Type B pancreatic cell (in vitro differentiated cells): ENCODE measurements at regions not wholly inside any gene's neighbourhood (a gene's known extent, or its start where the extent isn't known, plus 50 kb on each side); places are given as distances from the start of the nearest gene placed in this dataset.

Source experiments
- DNase-seq: peaks from one replicate; pipeline ENCODE4 v3.0.0; 2021; ENCODE audit warnings: mixed read lengths; ENCODE audit not compliant: unreplicated experiment; ENCODE audit errors: extremely low spot score
- H3K27ac Mint-ChIP-seq: 2 replicates; pipeline ENCODE4 v1.8.0; 2021; ENCODE audit warnings: mild to moderate bottlenecking, mixed read lengths
- H3K27me3 Mint-ChIP-seq: 2 replicates; pipeline ENCODE4 v1.8.0; 2021; ENCODE audit warnings: mixed read lengths
- H3K36me3 Mint-ChIP-seq: 2 replicates; pipeline ENCODE4 v1.8.0; 2021; ENCODE audit warnings: mixed read lengths
- H3K4me1 Mint-ChIP-seq: one replicate; pipeline ENCODE4 v1.8.0; 2021; ENCODE audit warnings: mixed read lengths; ENCODE audit not compliant: unreplicated experiment
- H3K4me3 Mint-ChIP-seq: 2 replicates; pipeline ENCODE4 v1.8.0; 2021; ENCODE audit warnings: mild to moderate bottlenecking, mixed read lengths
- H3K9me3 Mint-ChIP-seq: 2 replicates; pipeline ENCODE4 v1.8.0; 2021; ENCODE audit warnings: mixed read lengths
- CTCF ChIP-seq: fragments of 200-600 bp; sonication (generic); conservative IDR thresholded peaks from 2 replicates; pipeline ENCODE4 v1.5.0; 2021; ENCODE audit warnings: antibody characterized with exemption, mild to moderate bottlenecking

GRCh38 chr6:134117409-134117808, 65.0 kb upstream of the SLC2A12 start:
- H3K27ac Mint-ChIP-seq, result no peak overlapping the region
- peaks cover 13% of the 10 kb centered on the region for H3K4me1 Mint-ChIP-seq
- no peak for TF ChIP-seq CTCF
- H3K36me3 Mint-ChIP-seq, result no peaks in the 10 kb centered on the region
- H3K9me3 Mint-ChIP-seq, result no peaks in the 10 kb centered on the region
- H3K4me3 Mint-ChIP-seq, result no peak overlapping the region
- peaks cover 4% of the 10 kb centered on the region for H3K27me3 Mint-ChIP-seq
- DNase-seq, result no peak

- no peak overlapping the region for H3K27ac Mint-ChIP-seq
- no peak for DNase-seq
- no peak for TF ChIP-seq CTCF
- H3K27me3 Mint-ChIP-seq, result peaks cover 7% of the 10 kb centered on the region
- peaks cover 13% of the 10 kb centered on the region for H3K4me1 Mint-ChIP-seq
- no peaks in the 10 kb centered on the region for H3K36me3 Mint-ChIP-seq
- no peaks in the 10 kb centered on the region for H3K9me3 Mint-ChIP-seq
- no peak overlapping the region for H3K4me3 Mint-ChIP-seq
Observed at GRCh38 chr6:134115715-134116074, 63.3 kb upstream of the SLC2A12 start.

GRCh38 chr6:134114918-134115714, 62.7 kb upstream of the SLC2A12 start:
- no peak overlapping the region for H3K27ac Mint-ChIP-seq
- DNase-seq, result no peak
- peaks cover 13% of the 10 kb centered on the region for H3K4me1 Mint-ChIP-seq
- no peaks in the 10 kb centered on the region for H3K9me3 Mint-ChIP-seq
- H3K4me3 Mint-ChIP-seq, result no peak overlapping the region
- H3K36me3 Mint-ChIP-seq, result no peaks in the 10 kb centered on the region
- TF ChIP-seq CTCF, result no peak
- H3K27me3 Mint-ChIP-seq, result peaks cover 7% of the 10 kb centered on the region

GRCh38 chr6:134114489-134114888, 62.1 kb upstream of the SLC2A12 start:
- Mint-ChIP-seq H3K27me3 (peaks cover 7% of the 10 kb centered on the region), H3K36me3 (no peaks in the 10 kb centered on the region), H3K4me1 (peaks cover 13% of the 10 kb centered on the region), H3K9me3 (no peaks in the 10 kb centered on the region), H3K4me3 (no peak overlapping the region), H3K27ac (no peak overlapping the region)
- no peak for DNase-seq
- TF ChIP-seq CTCF, result no peak

- no peaks in the 10 kb centered on the region for H3K4me1 Mint-ChIP-seq
- H3K4me3 Mint-ChIP-seq, result no peak overlapping the region
- no peak for DNase-seq
- TF ChIP-seq CTCF, result no peak
- no peak overlapping the region for H3K27ac Mint-ChIP-seq
- H3K9me3 Mint-ChIP-seq, result no peaks in the 10 kb centered on the region
- no peaks in the 10 kb centered on the region for H3K36me3 Mint-ChIP-seq
- peaks cover 7% of the 10 kb centered on the region for H3K27me3 Mint-ChIP-seq
Observed at GRCh38 chr6:134111726-134112125, 59.3 kb upstream of the SLC2A12 start.
